ENCODE measurements at regions not wholly inside any gene's neighbourhood (a gene's known extent, or its start where the extent isn't known, plus 50 kb on each side); places are given as distances from the start of the nearest gene placed in this dataset.
"Not testable (repeated sequence)": the region's sequence is repeated elsewhere in the genome, so short reads cannot be mapped to it uniquely, and the experiment has no call there.

- no peak for DNase-seq (ENCODE audit: extremely low read depth, low read depth)
Measured at GRCh38 chr4:118586357-118586790, 98.8 kb upstream of the METTL14 start.

DNA sequence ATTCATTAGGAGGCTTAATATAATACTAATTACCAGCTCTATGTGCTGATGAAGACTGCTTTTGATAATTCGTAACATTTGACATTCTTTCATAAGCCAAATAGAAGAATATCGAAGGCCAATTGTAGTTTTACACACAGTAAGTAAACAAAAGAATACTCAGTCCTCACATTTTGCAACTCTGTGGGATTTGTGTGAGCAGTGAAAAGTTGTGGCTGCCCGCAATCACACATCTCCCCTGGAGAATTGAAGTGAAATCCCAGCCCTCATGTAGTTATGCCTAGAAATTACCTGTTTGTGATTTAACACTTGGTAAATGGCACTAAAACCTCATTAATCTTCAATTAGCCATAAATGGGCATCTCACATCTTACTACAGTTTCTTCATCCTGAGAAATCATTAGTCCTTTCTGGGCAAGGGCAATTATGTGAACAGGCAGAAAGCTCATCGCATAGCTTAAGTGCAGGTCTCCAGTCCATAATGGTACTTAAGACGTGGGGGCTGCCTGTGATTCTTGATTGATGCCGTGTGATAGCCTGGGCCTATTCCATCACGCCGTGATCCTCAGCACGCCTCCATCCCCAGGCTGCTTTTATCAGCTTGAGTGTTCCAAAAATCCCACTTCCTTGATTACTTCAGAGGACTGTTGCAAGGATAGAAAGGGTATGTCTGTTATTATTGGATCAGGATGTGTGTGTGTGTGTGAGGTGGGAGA, 97.9 kb upstream of the METTL14 start:
- no peak for DNase-seq (ENCODE audit: extremely low read depth, low read depth)

DNA sequence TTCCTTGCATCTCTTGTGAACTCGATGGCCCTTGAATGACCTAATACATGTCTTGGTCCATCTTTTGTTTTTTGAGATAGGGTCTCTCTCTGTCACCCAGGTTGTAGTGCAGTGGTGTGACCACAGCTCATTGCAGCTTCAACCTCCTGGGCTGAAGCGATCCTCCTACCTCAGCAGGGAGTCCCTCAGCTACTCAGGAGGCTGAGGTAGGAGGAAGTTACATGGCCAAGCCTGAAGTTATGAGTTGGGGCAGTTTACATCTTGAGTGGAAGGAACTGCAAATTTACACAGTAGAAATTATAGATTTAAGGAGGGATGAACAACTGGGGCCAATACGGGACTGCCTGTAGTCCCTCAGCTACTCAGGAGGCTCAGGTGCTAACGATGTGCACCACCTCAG, 97.2 kb upstream of the METTL14 start:
- DNase-seq (ENCODE audit: extremely low read depth, low read depth), result no peak

GRCh38 chr4:118589471-118590055, 95.6 kb upstream of the METTL14 start:
- DNase-seq (ENCODE audit: extremely low read depth, low read depth), result no peak

DNA sequence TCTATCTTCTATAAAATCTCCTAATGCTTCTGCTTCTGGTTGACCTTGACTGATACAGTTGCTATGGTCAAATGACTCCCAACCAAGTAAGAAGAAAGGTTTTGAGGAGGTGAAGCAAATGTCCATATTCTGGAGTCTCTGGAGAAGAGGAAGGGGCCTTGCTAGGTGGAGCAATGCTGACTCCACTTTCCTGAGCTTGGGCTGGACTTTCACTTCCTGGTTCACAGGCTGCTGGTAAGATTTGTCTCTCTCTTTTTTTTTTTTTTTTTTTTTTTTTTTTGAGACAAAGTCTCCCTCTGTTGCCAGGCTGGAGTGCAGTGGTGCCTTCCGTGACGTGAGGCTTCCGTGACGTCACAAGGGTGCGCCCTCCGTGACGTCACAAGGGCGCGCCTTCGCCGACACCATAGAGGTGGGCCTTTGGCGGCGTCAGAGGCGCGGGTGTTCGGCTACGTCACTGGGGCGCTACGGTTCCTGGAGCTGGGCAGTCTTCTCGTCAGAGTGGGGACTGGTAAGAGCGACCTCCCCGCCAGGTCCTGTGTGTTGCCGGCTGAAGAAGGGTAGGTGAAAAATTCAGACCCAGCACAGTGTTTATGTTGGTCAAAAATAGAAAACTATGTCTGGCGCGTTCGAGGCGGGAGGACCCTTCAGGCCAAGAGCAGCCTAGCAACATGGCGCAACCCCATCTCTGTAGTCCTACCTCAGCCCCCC, 93.7 kb upstream of the METTL14 start:
- DNase-seq (ENCODE audit: extremely low read depth, low read depth), result peak; percentile 85

GRCh38 chr4:118592289-118592688, 92.9 kb upstream of the METTL14 start:
- not testable (repeated sequence) for DNase-seq (ENCODE audit: extremely low read depth, low read depth)

- DNase-seq (ENCODE audit: extremely low read depth, low read depth), result not testable (repeated sequence)
Measured at GRCh38 chr4:118595883-118596282, 89.3 kb upstream of the METTL14 start.

GRCh38 chr4:118625097-118625496, 60.1 kb upstream of the METTL14 start:
- not testable (repeated sequence) for DNase-seq (ENCODE audit: extremely low read depth, low read depth)

GRCh38 chr4:118629697-118630096, 55.5 kb upstream of the METTL14 start:
- DNase-seq (ENCODE audit: extremely low read depth, low read depth), result peak; percentile 36

- not testable (repeated sequence) for DNase-seq (ENCODE audit: extremely low read depth, low read depth)
Measured at GRCh38 chr4:118630897-118631296, 54.3 kb upstream of the METTL14 start.

DNA sequence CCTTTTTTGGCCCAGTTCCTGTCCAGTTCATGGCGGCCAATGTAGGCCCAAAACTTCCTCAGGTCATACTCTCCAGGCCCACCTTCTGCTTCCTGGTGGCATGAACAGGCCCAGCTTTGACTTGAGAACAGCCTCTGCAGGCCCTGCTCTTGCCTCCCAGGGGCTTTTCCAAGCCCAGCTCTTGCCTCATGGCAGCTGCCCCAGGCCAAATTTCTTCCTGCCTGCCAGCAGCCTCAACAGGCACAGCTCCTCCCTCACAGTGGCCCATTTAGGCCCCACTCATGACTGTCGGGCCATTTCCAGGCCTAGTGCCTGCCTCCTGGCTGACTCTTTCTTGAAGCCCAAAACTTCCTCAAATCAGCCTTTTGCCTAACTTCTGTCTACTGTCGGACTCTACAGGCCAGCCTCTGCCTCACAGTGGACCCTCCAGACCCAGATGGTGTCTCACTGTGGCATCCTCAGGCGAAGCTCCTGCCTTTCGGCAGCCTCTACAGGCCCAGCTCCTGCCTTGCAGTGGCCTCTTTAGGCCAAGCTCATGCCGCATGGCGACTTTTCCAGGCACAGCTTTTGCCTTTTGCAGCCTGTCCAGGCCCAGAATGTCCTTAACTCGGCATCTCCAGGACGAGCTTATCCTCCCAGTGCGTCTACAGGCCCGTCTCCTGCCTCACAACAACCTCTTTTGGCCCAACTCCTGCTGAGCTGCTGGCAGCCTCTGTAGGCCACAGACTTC, 53.7 kb upstream of the METTL14 start:
- not testable (repeated sequence) for DNase-seq (ENCODE audit: extremely low read depth, low read depth)

GRCh38 chr4:118633476-118633875, 51.7 kb upstream of the METTL14 start:
- DNase-seq (ENCODE audit: extremely low read depth, low read depth), result not testable (repeated sequence)

GRCh38 chr4:118634126-118634875, 50.9 kb upstream of the METTL14 start:
- DNase-seq (ENCODE audit: extremely low read depth, low read depth), result not testable (repeated sequence)

Small RNA genes in the stretch of these regions (small RNA-seq; reads per million reads assigned to genes)
- gene AC092670.1, result 0 reads per million in 2 experiments
- gene RNU6-1054P, result 0 reads per million in 2 experiments

Measured in NCI-H460 (cell line).